ENCODE measurements at regions not wholly inside any gene's neighbourhood (a gene's known extent, or its start where the extent isn't known, plus 50 kb on each side); places are given as distances from the start of the nearest gene placed in this dataset.

DNA sequence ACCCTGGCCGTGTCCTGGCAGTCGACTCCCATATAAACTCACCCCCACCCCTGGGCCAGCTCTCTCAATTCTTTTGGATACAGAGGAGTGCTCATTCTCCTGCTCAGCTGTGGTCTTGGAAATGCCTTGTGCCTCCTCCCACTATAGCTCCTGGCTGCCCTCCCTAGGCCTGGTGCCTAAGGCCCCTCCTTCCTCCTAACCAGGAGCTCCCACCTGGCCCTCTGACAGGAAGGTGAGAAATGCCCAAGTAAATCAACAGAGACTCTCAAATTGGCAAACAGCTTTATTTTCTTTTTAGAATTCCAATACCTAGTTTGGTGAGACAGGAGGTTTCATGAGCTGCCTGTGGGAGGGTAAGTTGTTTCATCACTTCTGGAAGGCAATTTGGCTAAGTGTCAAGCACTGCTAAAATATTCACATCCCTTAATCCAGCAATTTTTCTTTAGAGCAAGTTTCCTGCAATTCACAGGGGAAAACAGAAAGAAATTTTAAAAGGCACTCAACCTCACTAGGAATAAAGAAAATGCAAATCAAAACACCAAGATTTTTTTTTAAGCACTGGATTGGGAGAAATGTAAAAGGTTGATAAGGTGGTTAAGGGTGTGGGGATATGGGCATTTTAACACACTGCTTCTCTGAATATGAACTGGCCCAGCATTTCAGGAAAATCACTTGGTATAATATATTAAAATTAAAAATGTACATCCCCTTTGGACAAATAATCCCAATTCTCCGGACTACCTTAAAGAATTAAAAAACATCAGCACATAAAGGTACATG is 209.7 kb upstream of the ARHGAP20 start:
- no peak for DNase-seq (ENCODE audit: low spot score)

DNA sequence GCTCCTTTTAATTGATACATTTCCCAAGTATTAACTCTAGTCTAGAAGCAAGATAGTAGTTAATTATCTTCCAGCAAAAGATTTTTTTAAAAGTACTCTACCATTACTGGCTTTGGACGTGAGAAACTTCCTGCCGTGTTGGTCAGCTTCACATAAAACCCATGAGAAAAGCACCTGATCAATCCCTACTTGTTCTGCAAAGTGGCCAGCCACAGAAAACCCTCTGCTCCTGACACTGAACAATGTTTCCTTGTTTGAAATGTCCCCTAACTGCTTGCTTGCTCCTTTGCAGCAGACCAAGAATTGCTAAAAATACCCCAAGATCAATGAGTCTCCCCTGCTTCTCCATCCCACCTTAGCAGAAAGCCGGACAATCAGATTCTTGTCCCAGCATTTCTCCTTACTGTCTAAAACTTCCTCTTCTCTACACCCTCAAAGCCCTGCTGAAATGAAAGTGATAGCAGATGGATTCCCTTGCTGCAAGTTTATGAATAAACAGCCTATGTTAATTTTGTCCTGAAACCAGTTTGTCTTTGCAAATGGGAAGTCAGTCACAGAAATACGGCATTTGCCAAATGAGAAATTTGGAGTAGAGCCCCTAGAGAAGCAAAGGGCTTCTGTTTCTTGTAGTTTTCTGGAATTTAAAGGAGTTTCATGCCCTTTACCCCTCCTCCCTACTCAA is 207.1 kb upstream of the ARHGAP20 start:
- no peak for DNase-seq (ENCODE audit: low spot score)

DNA sequence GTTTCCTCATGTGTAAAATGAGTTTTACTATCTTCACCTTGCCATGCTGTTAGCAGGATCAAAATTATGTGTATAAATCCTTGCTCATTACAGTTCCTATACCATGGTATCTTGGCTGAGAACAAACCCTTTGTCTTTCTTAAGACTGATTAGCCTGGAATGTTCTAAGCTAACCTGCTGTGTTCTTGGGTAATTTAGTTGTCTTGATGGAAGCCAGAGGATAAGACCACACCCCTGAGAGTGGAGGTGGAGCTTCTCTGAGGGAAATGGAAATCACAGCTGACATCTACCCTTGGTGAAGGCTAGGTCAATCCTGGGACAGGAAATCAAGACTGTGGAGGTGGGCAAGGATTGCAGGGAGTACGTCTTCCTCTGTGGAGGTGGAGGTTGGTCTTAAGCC is 206.1 kb upstream of the ARHGAP20 start:
- no peak for DNase-seq (ENCODE audit: low spot score)

DNA sequence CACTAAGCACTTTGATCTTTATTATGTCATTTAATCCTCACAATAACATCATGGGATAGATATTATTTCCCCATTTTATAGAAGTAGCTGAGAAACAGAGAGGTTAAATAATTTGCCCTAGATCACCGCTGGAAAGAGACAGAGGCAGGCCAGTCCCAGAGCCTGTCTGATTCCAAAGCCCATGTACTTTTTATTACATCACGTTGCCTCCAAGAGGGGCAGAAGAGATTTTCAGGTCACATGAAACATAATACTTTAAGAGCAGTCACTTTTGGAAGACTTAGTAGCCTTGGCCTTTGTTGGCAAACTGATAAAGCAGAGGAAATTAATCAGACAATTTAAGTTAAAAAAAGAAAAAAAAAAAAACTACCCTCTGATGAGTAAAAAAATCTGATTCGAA is 200.2 kb upstream of the ARHGAP20 start:
- DNase-seq (ENCODE audit: low spot score): no peak

GRCh38 chr11:110910384-110910783 is 198.1 kb upstream of the ARHGAP20 start:
- no peak for DNase-seq (ENCODE audit: low spot score)

DNA sequence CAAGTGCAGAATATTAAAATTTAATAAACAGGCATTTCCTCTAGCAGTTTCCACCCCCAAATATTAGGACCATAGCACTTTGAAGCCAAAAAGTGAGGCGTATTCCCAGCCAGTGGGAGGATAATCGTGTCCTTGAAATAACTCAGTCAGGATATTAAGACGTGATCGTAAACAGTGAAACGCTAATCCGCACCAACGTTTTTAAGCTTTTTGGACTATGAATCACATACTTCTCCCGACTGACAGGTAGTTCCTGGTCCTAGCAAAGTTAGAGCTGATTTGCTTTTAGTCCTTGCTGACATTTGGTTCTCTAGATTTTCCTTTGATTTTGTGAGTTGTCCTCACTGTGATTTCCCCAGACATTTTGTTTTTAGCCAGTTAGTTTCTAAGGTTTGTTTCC is 197.1 kb upstream of the ARHGAP20 start:
- no peak for DNase-seq (ENCODE audit: low spot score)

GRCh38 chr11:110908401-110909105 is 196.3 kb upstream of the ARHGAP20 start:
- DNase-seq (ENCODE audit: low spot score): no peak

- peak; percentile 10 for DNase-seq (ENCODE audit: low spot score)
Measured at GRCh38 chr11:110907629-110908028, 195.4 kb upstream of the ARHGAP20 start.

DNA sequence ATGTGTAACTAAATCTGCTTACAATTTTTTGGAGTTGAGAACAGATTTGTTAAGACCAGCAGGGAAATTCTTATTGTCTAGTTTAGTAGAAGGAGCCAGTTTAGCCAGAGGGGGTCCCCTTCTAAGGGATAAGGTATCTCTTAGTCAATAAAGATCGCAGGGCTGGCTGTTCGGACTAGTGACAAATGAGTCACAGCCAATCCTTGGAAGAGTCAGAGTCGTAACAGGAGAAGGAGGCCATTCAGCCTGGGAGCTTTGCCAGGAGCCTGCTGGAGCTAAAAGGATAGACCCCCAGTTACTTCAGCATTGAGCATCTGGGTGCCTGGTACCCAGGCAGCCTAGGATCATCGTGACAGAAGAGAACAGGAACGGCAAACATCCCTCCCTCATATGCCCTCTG is 191.6 kb upstream of the ARHGAP20 start:
- DNase-seq (ENCODE audit: low spot score): no peak

DNA sequence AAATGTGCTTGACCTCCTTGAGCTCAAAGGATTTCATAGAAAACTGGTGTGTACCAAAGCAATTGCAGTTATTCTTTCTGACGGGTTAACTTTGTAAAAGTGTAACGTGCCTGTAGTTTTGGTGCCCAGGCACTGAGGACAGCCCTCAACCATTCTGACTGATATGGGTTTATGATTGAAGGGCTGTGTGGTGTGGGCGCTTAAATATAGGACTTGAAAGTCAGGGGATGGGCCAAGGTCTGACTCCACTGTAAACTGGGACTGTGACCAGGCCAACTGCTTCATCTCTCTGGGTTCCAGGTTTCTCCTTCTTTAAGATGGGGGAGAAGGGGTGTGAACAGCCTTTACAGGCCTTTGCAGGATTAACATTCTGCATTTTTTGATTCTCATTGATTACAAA is 191.1 kb upstream of the ARHGAP20 start:
- DNase-seq (ENCODE audit: low spot score): no peak

DNA sequence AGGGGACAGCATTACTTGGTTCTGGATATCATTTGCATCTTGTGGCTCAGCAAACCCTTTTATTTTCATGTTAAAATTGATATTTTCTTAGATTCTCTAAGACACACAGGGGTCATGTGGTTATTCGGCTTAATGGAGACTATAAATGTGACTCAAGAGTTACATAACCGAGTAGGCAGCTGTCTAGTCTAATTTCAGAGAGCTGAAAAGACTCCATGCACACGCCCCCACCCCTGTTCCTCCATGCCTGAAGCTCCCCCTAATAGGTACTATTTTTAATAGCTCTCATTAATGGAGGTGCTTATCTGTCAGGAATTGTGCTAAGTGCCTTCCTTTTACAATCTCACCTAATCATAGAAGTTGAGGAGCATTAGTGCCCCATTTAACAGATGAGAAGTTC is 189.2 kb upstream of the ARHGAP20 start:
- no peak for DNase-seq (ENCODE audit: low spot score)

DNA sequence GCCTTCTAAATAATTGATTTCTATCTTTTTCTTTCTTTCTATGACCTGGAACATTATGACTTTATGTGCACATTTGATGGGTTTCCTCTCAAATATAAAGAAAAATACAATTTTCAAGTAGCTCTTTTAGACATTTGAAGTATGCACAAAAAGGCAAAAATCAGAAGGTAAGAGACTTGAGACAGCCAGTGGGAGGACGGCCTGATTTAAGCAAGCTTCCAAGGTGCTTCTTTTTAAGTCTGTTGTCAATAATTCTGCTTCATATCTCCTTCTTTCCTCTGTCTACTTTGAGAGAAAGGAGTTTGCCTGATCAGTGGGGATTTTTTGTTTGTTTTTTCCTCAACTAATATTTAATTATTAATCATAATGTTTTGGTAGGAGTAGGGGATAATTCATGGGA is 188.2 kb upstream of the ARHGAP20 start:
- DNase-seq (ENCODE audit: low spot score): no peak

DNA sequence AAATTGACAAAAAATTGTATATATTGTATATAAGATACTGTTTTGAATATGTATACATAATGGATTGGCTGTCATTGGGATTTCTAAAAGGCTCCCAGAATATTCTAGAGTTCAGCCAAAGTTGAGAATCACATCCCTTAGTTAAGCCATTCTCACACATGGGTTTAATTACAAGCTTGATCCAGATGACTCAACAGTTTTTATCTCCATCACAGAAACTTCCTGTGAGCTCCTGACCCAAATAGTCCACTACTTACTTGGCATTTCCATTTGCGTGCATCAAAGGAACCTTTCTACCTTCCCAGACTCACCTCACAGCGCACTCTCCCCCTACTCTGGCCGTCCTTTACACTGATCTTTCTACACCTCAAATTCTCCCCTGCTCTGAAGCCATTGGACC is 184.8 kb upstream of the ARHGAP20 start:
- DNase-seq (ENCODE audit: low spot score): no peak

DNA sequence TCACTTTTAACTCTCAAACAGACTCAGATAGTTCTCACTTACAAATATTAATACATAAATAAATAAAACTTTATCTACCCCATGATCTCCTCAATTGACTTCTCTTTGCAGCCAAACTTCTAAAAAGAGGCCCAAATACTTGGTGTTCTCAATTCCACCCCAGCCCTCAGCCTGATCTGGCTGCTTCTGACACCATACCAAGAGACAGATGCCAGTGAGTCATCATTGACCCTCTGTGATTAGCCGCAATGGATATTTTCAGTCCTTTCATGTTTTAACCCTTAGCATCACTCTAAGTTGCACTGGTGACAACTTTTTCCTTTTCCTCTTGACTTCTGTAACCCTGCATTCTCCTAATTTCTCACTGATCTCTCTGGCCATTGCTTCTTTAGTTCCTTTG is 184.1 kb upstream of the ARHGAP20 start:
- DNase-seq (ENCODE audit: low spot score): no peak

- no peak for DNase-seq (ENCODE audit: low spot score)
Measured at GRCh38 chr11:110894224-110894623, 182.0 kb upstream of the ARHGAP20 start.

- DNase-seq (ENCODE audit: low spot score): no peak
Measured at GRCh38 chr11:110892741-110893285, 180.6 kb upstream of the ARHGAP20 start.

GRCh38 chr11:110891411-110891810 is 179.2 kb upstream of the ARHGAP20 start:
- DNase-seq (ENCODE audit: low spot score): no peak

DNA sequence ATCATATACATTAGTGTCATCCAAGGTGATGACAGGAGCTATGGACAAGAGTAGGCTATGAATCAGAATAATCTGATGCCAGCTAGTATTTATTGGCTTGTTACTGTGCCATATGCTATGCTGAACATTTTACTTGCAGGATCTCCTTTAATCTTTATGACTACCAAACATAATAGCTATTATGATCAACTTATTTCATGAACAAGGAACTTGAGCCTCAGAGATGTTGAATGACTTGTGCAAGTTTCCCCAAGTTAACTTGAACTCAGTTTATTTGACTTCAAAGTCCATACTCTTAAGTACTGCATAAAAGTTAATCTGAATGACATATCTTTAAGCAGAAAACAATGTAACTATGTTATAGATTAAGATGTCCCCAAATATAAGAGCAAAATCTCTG is 178.8 kb upstream of the ARHGAP20 start:
- no peak for DNase-seq (ENCODE audit: low spot score)

DNA sequence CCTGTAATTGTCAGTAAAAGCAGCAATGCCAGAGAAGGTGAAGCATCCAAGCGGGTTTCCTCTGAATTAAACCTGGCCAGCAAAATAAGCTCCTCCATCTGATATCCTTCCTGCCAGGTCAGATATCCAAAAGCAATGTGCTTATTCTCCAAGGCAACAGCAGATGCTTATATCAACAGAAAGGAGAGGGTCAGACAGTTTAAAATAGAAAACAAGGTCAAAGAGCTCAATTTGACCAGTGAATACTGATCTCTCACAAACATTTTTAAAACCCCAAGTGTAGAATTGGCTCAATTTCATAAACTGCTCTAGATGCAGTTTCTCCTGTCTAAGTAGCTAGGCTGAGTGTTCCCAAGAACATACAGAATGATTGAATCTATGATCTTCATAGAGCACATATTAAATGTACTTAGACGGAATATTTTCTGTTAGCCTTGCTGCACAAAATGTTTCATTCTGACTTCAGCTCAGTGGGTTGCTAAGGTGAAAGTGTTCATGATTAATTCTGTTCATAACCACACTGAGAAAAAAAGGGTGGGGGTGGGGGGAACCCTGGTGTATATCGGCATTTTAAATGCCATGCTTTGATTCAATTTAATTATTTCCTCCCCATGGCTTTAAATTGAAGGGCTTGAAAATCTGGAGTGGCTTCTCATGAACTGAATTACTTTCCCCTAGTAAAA is 174.2 kb upstream of the ARHGAP20 start:
- no peak for DNase-seq (ENCODE audit: low spot score)

DNA sequence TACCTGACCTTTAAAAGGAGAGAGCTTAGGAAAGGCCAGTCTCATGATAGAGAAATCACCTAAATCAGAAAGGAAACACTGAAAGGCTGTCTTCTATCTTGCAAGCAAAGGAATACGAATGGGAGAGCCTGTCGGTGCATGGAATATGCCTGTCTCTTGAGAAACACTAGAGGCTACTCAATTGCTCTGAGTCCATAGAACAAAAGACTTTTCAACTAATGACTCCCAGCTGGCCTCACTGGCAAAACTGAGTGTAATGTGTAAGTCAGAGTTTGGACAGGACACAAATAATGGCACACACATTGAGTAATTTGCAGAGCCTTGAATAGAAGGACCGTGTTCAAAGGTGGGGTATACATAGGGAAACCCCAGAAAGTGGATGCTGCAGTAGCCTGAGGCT is 171.0 kb upstream of the ARHGAP20 start:
- DNase-seq (ENCODE audit: low spot score): no peak

DNA sequence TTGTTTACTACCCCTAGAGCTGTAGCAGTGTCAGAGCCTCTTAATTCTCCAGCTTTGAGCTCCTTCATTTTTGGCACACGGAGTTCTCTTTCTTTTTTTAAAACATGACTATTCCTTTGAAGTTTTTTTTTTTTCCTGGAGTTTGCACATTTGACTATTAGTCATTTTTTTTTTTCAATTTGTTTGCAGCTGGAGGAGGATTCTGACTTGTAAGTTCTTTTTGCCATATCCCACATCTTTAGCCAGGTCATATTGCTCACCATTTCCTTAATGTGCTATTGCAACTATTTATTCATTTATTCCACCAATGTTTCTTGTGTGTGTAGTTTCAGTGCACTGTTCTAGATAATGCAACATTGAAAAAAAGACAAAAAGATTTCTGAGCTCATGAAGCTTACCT is 166.3 kb upstream of the ARHGAP20 start:
- DNase-seq (ENCODE audit: low spot score): no peak

GRCh38 chr11:110874437-110875030 is 162.3 kb upstream of the ARHGAP20 start:
- no peak for DNase-seq (ENCODE audit: low spot score)

Data from CD4-positive, alpha-beta T cell treated with Interleukin-2 at 100 ng/mL for 4 hours (primary cell).